ENCODE measurements at regions not wholly inside any gene's neighbourhood (a gene's known extent, or its start where the extent isn't known, plus 50 kb on each side); places are given as distances from the start of the nearest gene placed in this dataset.

DNA sequence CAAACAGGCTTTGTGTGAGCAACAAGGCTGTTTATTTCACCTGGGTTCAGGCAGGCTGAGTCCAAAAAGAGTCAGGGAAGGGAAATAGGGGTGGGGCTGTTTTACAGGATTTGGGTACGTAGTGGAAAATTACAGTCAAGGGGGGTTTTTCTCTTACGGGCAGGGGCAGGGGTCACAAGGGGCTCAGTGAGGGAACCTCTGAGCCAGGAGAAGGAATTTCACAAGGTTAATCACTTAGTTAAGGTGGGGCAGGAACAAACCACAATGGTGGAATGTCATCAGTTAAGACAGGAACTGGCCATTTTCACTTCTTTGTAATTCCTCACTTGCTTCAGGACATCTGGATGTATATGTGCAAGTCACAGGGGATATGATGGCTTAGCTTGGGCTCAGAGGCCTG lies 1592.8 kb upstream of the GBE1 start:
- TF ChIP-seq, protein P1, sequence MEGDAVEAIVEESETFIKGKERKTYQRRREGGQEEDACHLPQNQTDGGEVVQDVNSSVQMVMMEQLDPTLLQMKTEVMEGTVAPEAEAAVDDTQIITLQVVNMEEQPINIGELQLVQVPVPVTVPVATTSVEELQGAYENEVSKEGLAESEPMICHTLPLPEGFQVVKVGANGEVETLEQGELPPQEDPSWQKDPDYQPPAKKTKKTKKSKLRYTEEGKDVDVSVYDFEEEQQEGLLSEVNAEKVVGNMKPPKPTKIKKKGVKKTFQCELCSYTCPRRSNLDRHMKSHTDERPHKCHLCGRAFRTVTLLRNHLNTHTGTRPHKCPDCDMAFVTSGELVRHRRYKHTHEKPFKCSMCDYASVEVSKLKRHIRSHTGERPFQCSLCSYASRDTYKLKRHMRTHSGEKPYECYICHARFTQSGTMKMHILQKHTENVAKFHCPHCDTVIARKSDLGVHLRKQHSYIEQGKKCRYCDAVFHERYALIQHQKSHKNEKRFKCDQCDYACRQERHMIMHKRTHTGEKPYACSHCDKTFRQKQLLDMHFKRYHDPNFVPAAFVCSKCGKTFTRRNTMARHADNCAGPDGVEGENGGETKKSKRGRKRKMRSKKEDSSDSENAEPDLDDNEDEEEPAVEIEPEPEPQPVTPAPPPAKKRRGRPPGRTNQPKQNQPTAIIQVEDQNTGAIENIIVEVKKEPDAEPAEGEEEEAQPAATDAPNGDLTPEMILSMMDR (tag by site-specific recombination; IDR thresholded peaks at IDR 0.05), result no peak
- TF ChIP-seq, protein P2, sequence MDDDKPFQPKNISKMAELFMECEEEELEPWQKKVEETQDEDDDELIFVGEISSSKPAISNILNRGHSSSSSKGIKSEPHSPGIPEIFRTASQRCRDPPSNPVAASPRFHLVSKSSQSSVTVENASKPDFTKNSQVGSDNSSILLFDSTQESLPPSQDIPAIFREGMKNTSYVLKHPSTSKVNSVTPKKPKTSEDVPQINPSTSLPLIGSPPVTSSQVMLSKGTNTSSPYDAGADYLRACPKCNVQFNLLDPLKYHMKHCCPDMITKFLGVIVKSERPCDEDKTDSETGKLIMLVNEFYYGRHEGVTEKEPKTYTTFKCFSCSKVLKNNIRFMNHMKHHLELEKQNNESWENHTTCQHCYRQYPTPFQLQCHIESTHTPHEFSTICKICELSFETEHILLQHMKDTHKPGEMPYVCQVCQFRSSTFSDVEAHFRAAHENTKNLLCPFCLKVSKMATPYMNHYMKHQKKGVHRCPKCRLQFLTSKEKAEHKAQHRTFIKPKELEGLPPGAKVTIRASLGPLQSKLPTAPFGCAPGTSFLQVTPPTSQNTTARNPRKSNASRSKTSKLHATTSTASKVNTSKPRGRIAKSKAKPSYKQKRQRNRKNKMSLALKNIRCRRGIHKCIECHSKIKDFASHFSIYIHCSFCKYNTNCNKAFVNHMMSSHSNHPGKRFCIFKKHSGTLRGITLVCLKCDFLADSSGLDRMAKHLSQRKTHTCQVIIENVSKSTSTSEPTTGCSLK (tag by site-specific recombination; IDR thresholded peaks at IDR 0.05), result no peak
- TF ChIP-seq, protein P3, sequence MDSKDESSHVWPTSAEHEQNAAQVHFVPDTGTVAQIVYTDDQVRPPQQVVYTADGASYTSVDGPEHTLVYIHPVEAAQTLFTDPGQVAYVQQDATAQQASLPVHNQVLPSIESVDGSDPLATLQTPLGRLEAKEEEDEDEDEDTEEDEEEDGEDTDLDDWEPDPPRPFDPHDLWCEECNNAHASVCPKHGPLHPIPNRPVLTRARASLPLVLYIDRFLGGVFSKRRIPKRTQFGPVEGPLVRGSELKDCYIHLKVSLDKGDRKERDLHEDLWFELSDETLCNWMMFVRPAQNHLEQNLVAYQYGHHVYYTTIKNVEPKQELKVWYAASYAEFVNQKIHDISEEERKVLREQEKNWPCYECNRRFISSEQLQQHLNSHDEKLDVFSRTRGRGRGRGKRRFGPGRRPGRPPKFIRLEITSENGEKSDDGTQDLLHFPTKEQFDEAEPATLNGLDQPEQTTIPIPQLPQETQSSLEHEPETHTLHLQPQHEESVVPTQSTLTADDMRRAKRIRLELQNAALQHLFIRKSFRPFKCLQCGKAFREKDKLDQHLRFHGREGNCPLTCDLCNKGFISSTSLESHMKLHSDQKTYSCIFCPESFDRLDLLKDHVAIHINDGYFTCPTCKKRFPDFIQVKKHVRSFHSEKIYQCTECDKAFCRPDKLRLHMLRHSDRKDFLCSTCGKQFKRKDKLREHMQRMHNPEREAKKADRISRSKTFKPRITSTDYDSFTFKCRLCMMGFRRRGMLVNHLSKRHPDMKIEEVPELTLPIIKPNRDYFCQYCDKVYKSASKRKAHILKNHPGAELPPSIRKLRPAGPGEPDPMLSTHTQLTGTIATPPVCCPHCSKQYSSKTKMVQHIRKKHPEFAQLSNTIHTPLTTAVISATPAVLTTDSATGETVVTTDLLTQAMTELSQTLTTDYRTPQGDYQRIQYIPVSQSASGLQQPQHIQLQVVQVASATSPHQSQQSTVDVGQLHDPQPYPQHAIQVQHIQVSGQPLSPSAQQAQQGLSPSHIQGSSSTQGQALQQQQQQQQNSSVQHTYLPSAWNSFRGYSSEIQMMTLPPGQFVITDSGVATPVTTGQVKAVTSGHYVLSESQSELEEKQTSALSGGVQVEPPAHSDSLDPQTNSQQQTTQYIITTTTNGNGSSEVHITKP (tag by site-specific recombination; IDR thresholded peaks at IDR 0.05), result no peak
- TF ChIP-seq, protein P4, sequence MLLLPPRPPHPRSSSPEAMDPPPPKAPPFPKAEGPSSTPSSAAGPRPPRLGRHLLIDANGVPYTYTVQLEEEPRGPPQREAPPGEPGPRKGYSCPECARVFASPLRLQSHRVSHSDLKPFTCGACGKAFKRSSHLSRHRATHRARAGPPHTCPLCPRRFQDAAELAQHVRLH (tag by site-specific recombination; IDR thresholded peaks at IDR 0.05), result no peak
- no peak for TF ChIP-seq BCL11A (tag by site-specific recombination; IDR thresholded peaks at IDR 0.05; ENCODE audit: low read depth)
- TF ChIP-seq, protein P5, sequence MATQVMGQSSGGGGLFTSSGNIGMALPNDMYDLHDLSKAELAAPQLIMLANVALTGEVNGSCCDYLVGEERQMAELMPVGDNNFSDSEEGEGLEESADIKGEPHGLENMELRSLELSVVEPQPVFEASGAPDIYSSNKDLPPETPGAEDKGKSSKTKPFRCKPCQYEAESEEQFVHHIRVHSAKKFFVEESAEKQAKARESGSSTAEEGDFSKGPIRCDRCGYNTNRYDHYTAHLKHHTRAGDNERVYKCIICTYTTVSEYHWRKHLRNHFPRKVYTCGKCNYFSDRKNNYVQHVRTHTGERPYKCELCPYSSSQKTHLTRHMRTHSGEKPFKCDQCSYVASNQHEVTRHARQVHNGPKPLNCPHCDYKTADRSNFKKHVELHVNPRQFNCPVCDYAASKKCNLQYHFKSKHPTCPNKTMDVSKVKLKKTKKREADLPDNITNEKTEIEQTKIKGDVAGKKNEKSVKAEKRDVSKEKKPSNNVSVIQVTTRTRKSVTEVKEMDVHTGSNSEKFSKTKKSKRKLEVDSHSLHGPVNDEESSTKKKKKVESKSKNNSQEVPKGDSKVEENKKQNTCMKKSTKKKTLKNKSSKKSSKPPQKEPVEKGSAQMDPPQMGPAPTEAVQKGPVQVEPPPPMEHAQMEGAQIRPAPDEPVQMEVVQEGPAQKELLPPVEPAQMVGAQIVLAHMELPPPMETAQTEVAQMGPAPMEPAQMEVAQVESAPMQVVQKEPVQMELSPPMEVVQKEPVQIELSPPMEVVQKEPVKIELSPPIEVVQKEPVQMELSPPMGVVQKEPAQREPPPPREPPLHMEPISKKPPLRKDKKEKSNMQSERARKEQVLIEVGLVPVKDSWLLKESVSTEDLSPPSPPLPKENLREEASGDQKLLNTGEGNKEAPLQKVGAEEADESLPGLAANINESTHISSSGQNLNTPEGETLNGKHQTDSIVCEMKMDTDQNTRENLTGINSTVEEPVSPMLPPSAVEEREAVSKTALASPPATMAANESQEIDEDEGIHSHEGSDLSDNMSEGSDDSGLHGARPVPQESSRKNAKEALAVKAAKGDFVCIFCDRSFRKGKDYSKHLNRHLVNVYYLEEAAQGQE (tag by site-specific recombination; IDR thresholded peaks at IDR 0.05), result no peak
- no peak for TF ChIP-seq ZBTB7A (tag by site-specific recombination; IDR thresholded peaks at IDR 0.05; ENCODE audit: low read depth)
- no peak for TF ChIP-seq ZXDB (tag by site-specific recombination; IDR thresholded peaks at IDR 0.05)
- TF ChIP-seq ZNF768 (tag by site-specific recombination; IDR thresholded peaks at IDR 0.05), result no peak

All from HEK293 (cell line).